ENCODE measurements at regions not wholly inside any gene's neighbourhood (a gene's known extent, or its start where the extent isn't known, plus 50 kb on each side); places are given as distances from the start of the nearest gene placed in this dataset.

GRCh38 chr12:25684070-25684469 is 131.0 kb upstream of the LMNTD1 start:
- TF ChIP-seq CTCF (conservative IDR thresholded peaks at IDR 0.05; ENCODE audit: low read depth, low read length) (no peak), EZH2phosphoT487 (IDR thresholded peaks at IDR 0.05; ENCODE audit: borderline replicate concordance, low read length) (no peak), EZH2 (IDR thresholded peaks at IDR 0.05; ENCODE audit: low read length, unreplicated experiment) (no peak)
